ENCODE measurements at regions not wholly inside any gene's neighbourhood (a gene's known extent, or its start where the extent isn't known, plus 50 kb on each side); places are given as distances from the start of the nearest gene placed in this dataset.
A peak's percentile ranks its signal among the peaks of the same experiment; 100 is the strongest.
"Not testable (repeated sequence)": the region's sequence is repeated elsewhere in the genome, so short reads cannot be mapped to it uniquely, and the experiment has no call there.

GRCh38 chr1:194118086-194118485 lies 931.7 kb upstream of the B3GALT2 start:
- DNase-seq: no peak

- no peak for DNase-seq
Observed at GRCh38 chr1:194117582-194117981, 931.2 kb upstream of the B3GALT2 start.

GRCh38 chr1:194114288-194114687 lies 927.9 kb upstream of the B3GALT2 start:
- no peak for DNase-seq

GRCh38 chr1:194105381-194105780 lies 919.0 kb upstream of the B3GALT2 start:
- DNase-seq: no peak

GRCh38 chr1:194104247-194104844 lies 917.9 kb upstream of the B3GALT2 start:
- DNase-seq: no peak

GRCh38 chr1:194103516-194104246 lies 917.3 kb upstream of the B3GALT2 start:
- DNase-seq: no peak

- DNase-seq: no peak
Observed at GRCh38 chr1:194103101-194103500, 916.7 kb upstream of the B3GALT2 start.

GRCh38 chr1:194102607-194103006 lies 916.2 kb upstream of the B3GALT2 start:
- peak; percentile 1 for DNase-seq

GRCh38 chr1:194084755-194085154 lies 898.3 kb upstream of the B3GALT2 start:
- no peak for DNase-seq

- peak; percentile 8 for DNase-seq
Observed at GRCh38 chr1:194081444-194081843, 895.0 kb upstream of the B3GALT2 start.

GRCh38 chr1:194080826-194081225 lies 894.4 kb upstream of the B3GALT2 start:
- DNase-seq: no peak

GRCh38 chr1:194078765-194079164 lies 892.4 kb upstream of the B3GALT2 start:
- no peak for DNase-seq

- peak; percentile 90 for DNase-seq
Observed at GRCh38 chr1:194076646-194077045, 890.2 kb upstream of the B3GALT2 start.

- no peak for DNase-seq
Observed at GRCh38 chr1:194073833-194074232, 887.4 kb upstream of the B3GALT2 start.

- no peak for DNase-seq
Observed at GRCh38 chr1:194071205-194071604, 884.8 kb upstream of the B3GALT2 start.

GRCh38 chr1:194069831-194070218 lies 883.4 kb upstream of the B3GALT2 start:
- no peak for DNase-seq

- DNase-seq: no peak
Observed at GRCh38 chr1:194069168-194069830, 882.9 kb upstream of the B3GALT2 start.

GRCh38 chr1:194068446-194069167 lies 882.2 kb upstream of the B3GALT2 start:
- DNase-seq: no peak

GRCh38 chr1:194067772-194068171 lies 881.4 kb upstream of the B3GALT2 start:
- peak; percentile 49 for DNase-seq

GRCh38 chr1:194062962-194063361 lies 876.5 kb upstream of the B3GALT2 start:
- DNase-seq: no peak

GRCh38 chr1:194062526-194062925 lies 876.1 kb upstream of the B3GALT2 start:
- DNase-seq: no peak

GRCh38 chr1:194060481-194060880 lies 874.1 kb upstream of the B3GALT2 start:
- no peak for DNase-seq

- DNase-seq: not testable (repeated sequence)
Observed at GRCh38 chr1:194058268-194058667, 871.9 kb upstream of the B3GALT2 start.

All from fibroblast of skin of back (primary cell).